ENCODE measurements at regions not wholly inside any gene's neighbourhood (a gene's known extent, or its start where the extent isn't known, plus 50 kb on each side); places are given as distances from the start of the nearest gene placed in this dataset.

DNA sequence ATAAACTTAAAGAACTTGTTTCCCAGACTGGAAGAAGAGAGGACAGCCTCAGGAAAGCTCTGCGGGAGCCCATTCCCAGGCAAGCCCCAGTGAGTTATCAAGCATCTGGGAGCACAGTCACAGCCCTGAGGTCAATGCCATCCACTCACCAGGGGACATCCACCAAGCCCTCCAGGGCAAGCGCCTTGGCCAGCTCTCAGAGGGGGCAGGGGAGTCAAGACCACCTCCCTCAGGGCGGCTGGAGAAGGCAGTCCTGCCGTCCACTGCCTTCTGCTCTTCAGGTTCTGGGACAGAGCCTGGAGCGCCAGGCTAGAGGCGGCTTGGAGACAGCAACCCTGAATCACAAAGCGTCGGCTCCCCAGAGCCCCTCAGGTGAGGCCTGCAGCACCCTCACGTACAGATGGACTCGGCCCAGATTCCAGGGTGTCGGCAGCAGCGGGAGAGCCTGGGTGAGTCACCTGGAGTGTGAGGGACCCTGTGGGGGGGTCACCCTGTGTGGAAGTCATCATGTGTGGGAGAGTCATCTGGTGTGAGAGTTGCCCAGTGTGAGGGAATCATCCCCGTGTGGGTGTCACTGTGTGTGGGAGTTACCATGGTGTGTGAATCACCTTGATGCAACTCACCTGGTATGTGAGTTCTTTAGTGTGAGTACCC is 100.9 kb upstream of the TEX51 start:
- TF ChIP-seq CTCF (IDR thresholded peaks at IDR 0.05) (no peak), EZH2 (IDR thresholded peaks at IDR 0.05) (no peak)
